HG03520 (cell line): ENCODE measurements at regions not wholly inside any gene's neighbourhood (a gene's known extent, or its start where the extent isn't known, plus 50 kb on each side); places are given as distances from the start of the nearest gene placed in this dataset.
"Not testable (repeated sequence)": the region's sequence is repeated elsewhere in the genome, so short reads cannot be mapped to it uniquely, and the experiment has no call there.

Experiments used
- ATAC-seq: cut with Tn5 transposase; IDR thresholded peaks from one replicate; pipeline ENCODE4 v1.9.1; 2021; ENCODE audit warnings: mild to moderate bottlenecking, moderate library complexity; ENCODE audit not compliant: unreplicated experiment

- ATAC-seq: no peak
Measured at GRCh38 chr3:66922058-66922457, 76.0 kb upstream of the KBTBD8 start.

GRCh38 chr3:66923969-66924368, 74.1 kb upstream of the KBTBD8 start:
- ATAC-seq: no peak

- no peak for ATAC-seq
Measured at GRCh38 chr3:66928252-66928651, 69.9 kb upstream of the KBTBD8 start.

GRCh38 chr3:66931291-66931690, 66.8 kb upstream of the KBTBD8 start:
- no peak for ATAC-seq

GRCh38 chr3:66931699-66932098, 66.4 kb upstream of the KBTBD8 start:
- ATAC-seq: no peak

GRCh38 chr3:66933233-66933632, 64.9 kb upstream of the KBTBD8 start:
- ATAC-seq: no peak

GRCh38 chr3:66934041-66934440, 64.1 kb upstream of the KBTBD8 start:
- no peak for ATAC-seq

- ATAC-seq: no peak
Measured at GRCh38 chr3:66934725-66935124, 63.4 kb upstream of the KBTBD8 start.

GRCh38 chr3:66937041-66937440, 61.1 kb upstream of the KBTBD8 start:
- not testable (repeated sequence) for ATAC-seq

- ATAC-seq: peak; percentile 81
Measured at GRCh38 chr3:66938338-66938963, 59.7 kb upstream of the KBTBD8 start.

- no peak for ATAC-seq
Measured at GRCh38 chr3:66948041-66948440, 50.1 kb upstream of the KBTBD8 start.
